GM12892 (cell line): ENCODE measurements at regions not wholly inside any gene's neighbourhood (a gene's known extent, or its start where the extent isn't known, plus 50 kb on each side); places are given as distances from the start of the nearest gene placed in this dataset.

Experiments used
- POLR2A ChIP-seq: IDR thresholded peaks from 2 replicates; pipeline ENCODE4 v1.6.1; 2011; ENCODE audit warnings: low read depth, low read length, control low read depth
- POLR2AphosphoS5 ChIP-seq: IDR thresholded peaks from 2 replicates; pipeline ENCODE4 v1.6.1; 2011; ENCODE audit warnings: low read depth, low read length, control low read depth
- TAF1 ChIP-seq: IDR thresholded peaks from 2 replicates; pipeline ENCODE4 v1.6.1; 2011; ENCODE audit warnings: low read depth, mild to moderate bottlenecking, control low read depth, low read length, borderline replicate concordance

DNA sequence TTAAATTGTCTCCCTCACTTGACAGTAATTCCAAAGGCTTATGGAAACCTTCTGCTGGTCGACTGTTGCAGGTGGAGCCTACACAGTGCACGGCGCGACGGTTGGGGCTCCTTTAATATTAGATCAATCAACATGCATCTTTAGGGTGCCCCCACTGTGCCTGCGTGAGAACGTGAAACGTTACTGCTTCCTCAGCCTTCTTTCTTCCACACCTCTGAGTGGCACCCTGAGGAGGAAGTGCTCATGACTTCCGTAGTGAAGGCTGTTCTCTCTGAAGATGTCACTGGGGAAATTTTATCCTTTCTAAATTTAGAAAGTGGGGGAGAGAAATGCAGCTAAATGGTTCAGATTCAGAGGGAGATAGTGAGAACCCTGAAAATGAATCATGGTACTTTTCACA is 184.0 kb upstream of the ZFP42 start:
- TF ChIP-seq TAF1 (no peak), POLR2A (no peak), POLR2AphosphoS5 (no peak)
